OCI-LY1 (cell line): ENCODE measurements at regions not wholly inside any gene's neighbourhood (a gene's known extent, or its start where the extent isn't known, plus 50 kb on each side); places are given as distances from the start of the nearest gene placed in this dataset.

Source experiments
- H2AFZ ChIP-seq: fragments of 200-600 bp; sonication (generic), shearing (Covaris generic); 2 replicates; pipeline ENCODE4 v1.6.0; 2014; ENCODE audit warnings: antibody characterized with exemption, mild to moderate bottlenecking, low read length
- H3F3A ChIP-seq: fragments of 200-600 bp; sonication (generic), shearing (Covaris generic); 2 replicates; pipeline ENCODE4 v1.6.0; 2014; ENCODE audit warnings: mild to moderate bottlenecking, antibody characterized with exemption, low read length, moderate library complexity; ENCODE audit not compliant: insufficient read depth
- H3K27ac ChIP-seq: fragments of 200-600 bp; sonication (generic); 2 replicates; pipeline ENCODE4 v1.5.1; 2014; ENCODE audit warnings: low read length, mixed run types, mild to moderate bottlenecking, low read depth; ENCODE audit not compliant: poor library complexity, severe bottlenecking
- H3K27me3 ChIP-seq: fragments of 200-600 bp; sonication (generic); 2 replicates; pipeline ENCODE4 v1.6.0; 2014; ENCODE audit warnings: antibody characterized with exemption, mild to moderate bottlenecking, low read length, moderate library complexity; ENCODE audit not compliant: insufficient read depth
- H3K36me3 ChIP-seq: fragments of 200-600 bp; sonication (generic); 2 replicates; pipeline ENCODE4 v1.6.1; 2014; ENCODE audit warnings: mild to moderate bottlenecking, antibody characterized with exemption, low read length, moderate library complexity, mixed read lengths; ENCODE audit not compliant: insufficient read depth
- H3K4me1 ChIP-seq: fragments of 200-600 bp; sonication (generic); 2 replicates; pipeline ENCODE4 v1.5.1; 2014; ENCODE audit warnings: mild to moderate bottlenecking, low read length, moderate library complexity; ENCODE audit not compliant: insufficient read depth, severe bottlenecking
- H3K4me2 ChIP-seq: fragments of 200-600 bp; sonication (generic), shearing (Covaris generic); 2 replicates; pipeline ENCODE4 v1.6.1; 2014; ENCODE audit warnings: low read length
- H3K4me3 ChIP-seq: fragments of 200-600 bp; sonication (generic); 2 replicates; pipeline ENCODE4 v1.5.1; 2014; ENCODE audit warnings: low read length, low read depth, mild to moderate bottlenecking, mixed read lengths; ENCODE audit not compliant: poor library complexity, severe bottlenecking
- H3K79me2 ChIP-seq: fragments of 200-600 bp; shearing (Covaris generic); 2 replicates; pipeline ENCODE4 v1.6.1; 2016; ENCODE audit warnings: mixed run types, low read length, mixed read lengths; ENCODE audit not compliant: insufficient read depth
- H3K9ac ChIP-seq: fragments of 200-600 bp; sonication (generic), shearing (Covaris generic); 2 replicates; pipeline ENCODE4 v1.6.1; 2014; ENCODE audit warnings: mild to moderate bottlenecking, low read length, mixed read lengths
- H3K9me2 ChIP-seq: fragments of 200-600 bp; sonication (generic), shearing (Covaris generic); 2 replicates; pipeline ENCODE4 v1.6.1; 2014; ENCODE audit warnings: low read depth, mild to moderate bottlenecking, low read length, mixed read lengths
- H3K9me3 ChIP-seq: fragments of 200-600 bp; shearing (Covaris generic); 2 replicates; pipeline ENCODE4 v1.6.1; 2014; ENCODE audit warnings: low read length, mixed read lengths
- H4K20me1 ChIP-seq: fragments of 200-600 bp; sonication (generic), shearing (Covaris generic); 2 replicates; pipeline ENCODE4 v1.6.0; 2016; ENCODE audit warnings: mild to moderate bottlenecking, low read length; ENCODE audit not compliant: insufficient read depth
- EZH2 ChIP-seq: fragments of 200-600 bp; sonication (generic), shearing (Covaris generic); IDR thresholded peaks from 2 replicates; pipeline ENCODE4 v1.8.0; 2017; ENCODE audit warnings: borderline replicate concordance, mixed run types, mild to moderate bottlenecking, antibody characterized with exemption, low read length, moderate library complexity, mixed read lengths
- TF ChIP-seq, protein P1 (sequence below): fragments of 200-600 bp; sonication (generic), shearing (Covaris generic); IDR thresholded peaks from 2 replicates; pipeline ENCODE4 v1.5.1; 2017; ENCODE audit warnings: mild to moderate bottlenecking, antibody characterized with exemption, low read length, moderate library complexity, mixed read lengths

DNA sequence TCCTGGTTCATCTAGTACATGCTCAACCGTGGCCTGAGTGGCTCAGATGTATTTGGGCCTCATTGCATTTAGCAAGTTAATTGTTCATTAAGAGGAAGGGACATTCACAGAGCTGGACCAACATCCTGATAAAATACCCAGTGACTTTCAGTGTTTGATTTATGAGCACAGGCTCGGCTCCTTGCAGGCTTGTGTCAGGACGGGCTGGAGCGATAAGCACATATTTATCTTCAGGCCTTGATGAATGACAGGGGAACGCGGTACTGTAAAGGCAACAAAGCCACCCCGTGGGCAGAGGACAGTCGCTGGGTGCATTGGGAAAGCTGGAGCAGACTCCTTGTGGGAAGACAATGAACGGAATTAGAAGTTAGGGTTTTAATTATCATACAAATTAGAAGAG is 548.6 kb upstream of the HS6ST1 start:
- Histone ChIP-seq H3K9me2 (no peaks in the 10 kb centered on the region), H3K4me2 (no peak overlapping the region), H2AFZ (no peak overlapping the region), H3K27me3 (no peaks in the 10 kb centered on the region), H3K27ac (no peak overlapping the region), H3K9me3 (no peaks in the 10 kb centered on the region), H3K36me3 (no peaks in the 10 kb centered on the region), H4K20me1 (no peaks in the 10 kb centered on the region), H3K9ac (no peak overlapping the region), H3K4me3 (no peak overlapping the region), H3F3A (no peaks in the 10 kb centered on the region), H3K4me1 (no peaks in the 10 kb centered on the region), H3K79me2 (no peaks in the 10 kb centered on the region)
- no peak for TF ChIP-seq EZH2
- TF ChIP-seq, protein P1, sequence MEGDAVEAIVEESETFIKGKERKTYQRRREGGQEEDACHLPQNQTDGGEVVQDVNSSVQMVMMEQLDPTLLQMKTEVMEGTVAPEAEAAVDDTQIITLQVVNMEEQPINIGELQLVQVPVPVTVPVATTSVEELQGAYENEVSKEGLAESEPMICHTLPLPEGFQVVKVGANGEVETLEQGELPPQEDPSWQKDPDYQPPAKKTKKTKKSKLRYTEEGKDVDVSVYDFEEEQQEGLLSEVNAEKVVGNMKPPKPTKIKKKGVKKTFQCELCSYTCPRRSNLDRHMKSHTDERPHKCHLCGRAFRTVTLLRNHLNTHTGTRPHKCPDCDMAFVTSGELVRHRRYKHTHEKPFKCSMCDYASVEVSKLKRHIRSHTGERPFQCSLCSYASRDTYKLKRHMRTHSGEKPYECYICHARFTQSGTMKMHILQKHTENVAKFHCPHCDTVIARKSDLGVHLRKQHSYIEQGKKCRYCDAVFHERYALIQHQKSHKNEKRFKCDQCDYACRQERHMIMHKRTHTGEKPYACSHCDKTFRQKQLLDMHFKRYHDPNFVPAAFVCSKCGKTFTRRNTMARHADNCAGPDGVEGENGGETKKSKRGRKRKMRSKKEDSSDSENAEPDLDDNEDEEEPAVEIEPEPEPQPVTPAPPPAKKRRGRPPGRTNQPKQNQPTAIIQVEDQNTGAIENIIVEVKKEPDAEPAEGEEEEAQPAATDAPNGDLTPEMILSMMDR, result no peak

DNA sequence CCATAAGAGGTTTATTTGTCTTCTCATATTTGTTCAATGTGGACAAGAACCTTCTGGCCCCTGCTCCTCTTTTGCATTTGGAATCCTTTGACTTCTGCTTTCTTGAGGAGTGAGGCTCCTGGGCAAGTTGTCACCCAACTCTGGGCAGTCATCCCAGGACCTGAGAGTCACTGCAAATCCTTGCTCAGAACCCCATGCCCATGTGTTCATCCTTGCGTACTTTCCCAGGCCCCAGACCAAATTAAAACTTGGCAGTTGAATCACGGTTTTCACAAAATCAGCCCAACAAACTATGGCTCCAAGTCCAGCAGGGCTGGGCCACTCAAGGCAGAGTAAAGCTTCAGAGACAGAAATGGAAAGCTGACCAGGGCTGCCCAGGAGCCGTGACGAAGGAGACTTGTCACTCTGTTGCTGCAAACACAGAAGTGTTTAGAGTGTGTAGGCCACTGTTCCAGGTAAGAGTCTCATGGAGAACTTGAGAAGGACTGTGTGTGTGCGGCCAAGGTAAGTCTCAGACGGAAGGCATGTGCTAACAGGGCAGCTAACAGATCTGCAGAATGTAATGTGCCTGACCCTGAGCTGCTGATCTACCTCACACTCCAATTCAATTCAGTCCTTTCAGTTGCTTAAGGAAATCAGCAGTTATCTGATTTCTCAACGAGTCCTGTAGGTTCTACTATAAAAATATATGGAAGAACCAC is 549.4 kb upstream of the HS6ST1 start:
- H3K79me2 ChIP-seq, result no peaks in the 10 kb centered on the region
- H3K9ac ChIP-seq, result no peak overlapping the region
- H3K4me3 ChIP-seq, result no peak overlapping the region
- H3F3A ChIP-seq, result no peaks in the 10 kb centered on the region
- H4K20me1 ChIP-seq, result no peaks in the 10 kb centered on the region
- TF ChIP-seq EZH2, result no peak
- H3K9me3 ChIP-seq, result no peaks in the 10 kb centered on the region
- no peaks in the 10 kb centered on the region for H3K27me3 ChIP-seq
- no peak overlapping the region for H3K4me2 ChIP-seq
- no peak overlapping the region for H3K27ac ChIP-seq
- H2AFZ ChIP-seq, result no peak overlapping the region
- no peaks in the 10 kb centered on the region for H3K9me2 ChIP-seq
- no peaks in the 10 kb centered on the region for H3K36me3 ChIP-seq
- no peaks in the 10 kb centered on the region for H3K4me1 ChIP-seq

DNA sequence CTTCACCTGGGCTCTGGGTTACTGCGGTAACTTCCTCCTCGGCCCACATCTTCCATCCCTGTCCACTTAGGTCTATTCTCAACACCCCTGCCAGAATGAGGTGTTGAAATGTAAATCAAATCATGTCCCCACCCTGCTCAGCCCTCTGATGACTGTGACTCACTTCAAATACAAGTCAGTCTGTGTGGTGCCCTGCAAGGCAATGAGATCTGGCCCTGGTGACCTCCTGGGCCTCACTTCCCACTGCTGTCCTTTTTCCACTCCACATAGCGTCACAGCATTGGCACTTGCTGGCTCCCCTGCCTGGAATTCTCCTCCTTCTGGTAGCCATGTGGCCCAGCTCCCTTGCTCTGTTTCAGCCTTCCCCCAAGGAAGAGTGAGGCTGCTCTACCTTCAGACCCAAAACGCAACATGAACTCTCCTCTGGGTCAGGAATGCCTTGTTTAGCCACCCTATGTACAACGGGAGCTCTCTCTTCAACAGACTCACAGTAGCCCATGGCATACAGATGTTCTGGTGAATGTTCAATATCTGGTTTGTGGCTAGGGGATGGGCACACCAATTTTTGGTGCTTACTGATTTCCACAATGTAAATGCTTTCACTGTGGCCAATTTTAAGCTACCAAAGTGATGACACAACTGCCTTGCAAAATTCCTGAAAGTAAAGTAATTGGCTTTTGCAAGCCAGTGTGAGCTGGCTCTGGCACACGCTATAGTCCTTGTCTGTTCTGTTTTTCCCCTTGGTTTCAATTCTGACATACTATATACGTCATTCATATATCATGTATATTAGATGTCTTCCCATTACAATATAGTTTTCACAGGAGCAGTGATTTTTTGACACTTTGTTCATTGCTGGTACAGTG is 550.3 kb upstream of the HS6ST1 start:
- Histone ChIP-seq H3K27ac (no peak overlapping the region), H3K9me3 (no peaks in the 10 kb centered on the region), H3K9ac (no peak overlapping the region), H3F3A (no peaks in the 10 kb centered on the region), H3K9me2 (no peaks in the 10 kb centered on the region), H3K4me1 (no peaks in the 10 kb centered on the region), H3K79me2 (no peaks in the 10 kb centered on the region), H4K20me1 (no peaks in the 10 kb centered on the region), H2AFZ (no peak overlapping the region), H3K4me3 (no peak overlapping the region), H3K27me3 (no peaks in the 10 kb centered on the region), H3K36me3 (no peaks in the 10 kb centered on the region), H3K4me2 (no peak overlapping the region)
- TF ChIP-seq, protein P1, result no peak
- TF ChIP-seq EZH2, result no peak
